ENCODE measurements at regions not wholly inside any gene's neighbourhood (a gene's known extent, or its start where the extent isn't known, plus 50 kb on each side); places are given as distances from the start of the nearest gene placed in this dataset.

- Histone ChIP-seq H2AFZ (ENCODE audit: low read length) (no peak overlapping the region), H3K27me3 (replicated peaks in 1 of 4; ENCODE audit: control insufficient read depth in 3 of 4, extremely low read depth in 1 of 4, insufficient read depth in 3 of 4, low read length in 3 of 4) (no peaks in the 10 kb centered on the region), H3K4ac (replicated peaks; ENCODE audit: insufficient read length, low read depth, low read length) (no peak overlapping the region), H3K79me1 (ENCODE audit: low read depth, low read length) (no peaks in the 10 kb centered on the region), H3K4me2 (ENCODE audit: insufficient read depth in 1 of 2, low read depth in 2 of 2, low read length in 2 of 2) (no peak overlapping the region), H3K14ac (ENCODE audit: insufficient read length) (no peak overlapping the region), H4K91ac (replicated peaks; ENCODE audit: insufficient read length, low read length) (no peak overlapping the region), H2BK5ac (ENCODE audit: low read depth, low read length) (no peak overlapping the region), H4K20me1 (replicated peaks in 1 of 2; ENCODE audit: control insufficient read depth in 1 of 2, insufficient read depth in 2 of 2, low read length in 2 of 2) (no peaks in the 10 kb centered on the region), H3K79me2 (ENCODE audit: control insufficient read depth in 1 of 2, insufficient read depth in 2 of 2, low read length in 2 of 2) (no peaks in the 10 kb centered on the region), H4K8ac (ENCODE audit: extremely low read depth, insufficient read depth, low read length) (no peak overlapping the region), H3K18ac (ENCODE audit: extremely low read depth, low read length) (no peak overlapping the region), H2BK15ac (ENCODE audit: low read length) (no peak overlapping the region), H4K5ac (ENCODE audit: insufficient read length, low read depth, low read length) (no peak overlapping the region), H2AK5ac (ENCODE audit: low read depth, low read length) (no peak overlapping the region), H3K56ac (replicated peaks; ENCODE audit: insufficient read length, low read depth, low read length) (no peak overlapping the region), H3K4me3 (ENCODE audit: extremely low read depth in 1 of 4, insufficient read depth in 2 of 4, low read depth in 3 of 4, low read length in 4 of 4) (no peak overlapping the region), H3K36me3 (ENCODE audit: control insufficient read depth in 2 of 4, insufficient read depth in 4 of 4, low read length in 3 of 4) (no peaks in the 10 kb centered on the region), H2BK20ac (ENCODE audit: low read length) (no peak overlapping the region), H3K9me3 (ENCODE audit: insufficient read depth in 2 of 2, low read depth in 1 of 2, low read length in 1 of 2) (no peaks in the 10 kb centered on the region), H3K9ac (replicated peaks in 1 of 4; ENCODE audit: extremely low read depth in 1 of 4, low read depth in 3 of 4, low read length in 3 of 4) (no peak overlapping the region), H3K23ac (ENCODE audit: insufficient read length) (no peak overlapping the region), H2BK12ac (ENCODE audit: low read depth, low read length) (no peak overlapping the region), H3K27ac (ENCODE audit: low read depth, low read length) (no peak overlapping the region), H2BK120ac (replicated peaks; ENCODE audit: low read depth, low read length) (no peak overlapping the region), H3K4me1 (replicated peaks in 1 of 4; ENCODE audit: control insufficient read depth in 3 of 4, insufficient read depth in 4 of 4, low read length in 3 of 4) (peaks cover 0 to 7% (median under 1%) of the 10 kb centered on the region in 4 experiments; a peak in 3 of 7 replicates), H3K23me2 (ENCODE audit: low read depth, low read length) (no peaks in the 10 kb centered on the region)
- DNase-seq (ENCODE audit: low read depth in 1 of 2, low spot score in 2 of 2) = no peak
- CTCF ChIA-PET (ENCODE audit: partially characterized antibody) = interaction anchor here (5.7 kb wide), 1 partner anchor 277 kb away, joined by 100 read pairs; no protein-coding TSS in a partner anchor
- FAIRE-seq = no peak
- POLR2A ChIA-PET (ENCODE audit: partially characterized antibody) = no interaction called here
- TF ChIP-seq CTBP2 (IDR thresholded peaks at IDR 0.05; ENCODE audit: borderline replicate concordance, insufficient read depth, insufficient read length, low read length) (no peak), POLR2AphosphoS5 (IDR thresholded peaks at IDR 0.05; ENCODE audit: low read depth, low read length) (no peak), SAP30 (IDR thresholded peaks at IDR 0.05; ENCODE audit: insufficient read depth, insufficient replicate concordance, low read length) (no peak), SIX5 (IDR thresholded peaks at IDR 0.05; ENCODE audit: low read depth, low read length) (no peak), KDM1A (IDR thresholded peaks at IDR 0.05; ENCODE audit: borderline replicate concordance, low read length) (no peak)
These were observed 121.7 kb upstream of the MLIP start for GRCh38 chr6:53989504-53989903.

Data from H1 (cell line).